ENCODE measurements at regions not wholly inside any gene's neighbourhood (a gene's known extent, or its start where the extent isn't known, plus 50 kb on each side); places are given as distances from the start of the nearest gene placed in this dataset.

GRCh38 chr10:3225561-3225960 is 53.0 kb upstream of the PITRM1 start:
- DNase-seq, result no peak

GRCh38 chr10:3224241-3224640 is 51.7 kb upstream of the PITRM1 start:
- no peak for DNase-seq

GRCh38 chr10:3222626-3223025 is 50.0 kb upstream of the PITRM1 start:
- no peak for DNase-seq

All from CD4-positive, alpha-beta T cell treated with Interleukin-17A for 4 hours (primary cell).